ENCODE measurements at regions not wholly inside any gene's neighbourhood (a gene's known extent, or its start where the extent isn't known, plus 50 kb on each side); places are given as distances from the start of the nearest gene placed in this dataset.
A peak's percentile ranks its signal among the peaks of the same experiment; 100 is the strongest.

DNA sequence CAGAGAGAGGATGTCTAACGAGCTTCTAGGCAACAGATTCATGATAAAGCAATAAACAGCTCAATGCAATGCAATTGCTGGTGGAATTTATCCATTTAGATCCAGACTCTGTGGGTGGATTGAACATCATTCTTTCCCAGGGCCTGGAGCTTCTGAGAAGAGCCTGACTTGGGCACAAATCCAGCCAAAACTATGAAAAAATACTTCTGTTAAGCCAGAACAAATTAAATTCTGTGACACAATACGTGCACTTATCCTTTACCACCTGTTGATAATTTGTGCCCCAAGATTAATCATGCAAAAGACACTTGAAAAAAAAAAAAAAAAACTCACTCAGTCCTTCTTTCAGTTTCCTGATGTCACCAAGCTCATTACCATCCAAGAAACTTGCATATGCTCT, 446.0 kb upstream of the DCN start:
- TF ChIP-seq, protein P1, sequence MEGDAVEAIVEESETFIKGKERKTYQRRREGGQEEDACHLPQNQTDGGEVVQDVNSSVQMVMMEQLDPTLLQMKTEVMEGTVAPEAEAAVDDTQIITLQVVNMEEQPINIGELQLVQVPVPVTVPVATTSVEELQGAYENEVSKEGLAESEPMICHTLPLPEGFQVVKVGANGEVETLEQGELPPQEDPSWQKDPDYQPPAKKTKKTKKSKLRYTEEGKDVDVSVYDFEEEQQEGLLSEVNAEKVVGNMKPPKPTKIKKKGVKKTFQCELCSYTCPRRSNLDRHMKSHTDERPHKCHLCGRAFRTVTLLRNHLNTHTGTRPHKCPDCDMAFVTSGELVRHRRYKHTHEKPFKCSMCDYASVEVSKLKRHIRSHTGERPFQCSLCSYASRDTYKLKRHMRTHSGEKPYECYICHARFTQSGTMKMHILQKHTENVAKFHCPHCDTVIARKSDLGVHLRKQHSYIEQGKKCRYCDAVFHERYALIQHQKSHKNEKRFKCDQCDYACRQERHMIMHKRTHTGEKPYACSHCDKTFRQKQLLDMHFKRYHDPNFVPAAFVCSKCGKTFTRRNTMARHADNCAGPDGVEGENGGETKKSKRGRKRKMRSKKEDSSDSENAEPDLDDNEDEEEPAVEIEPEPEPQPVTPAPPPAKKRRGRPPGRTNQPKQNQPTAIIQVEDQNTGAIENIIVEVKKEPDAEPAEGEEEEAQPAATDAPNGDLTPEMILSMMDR (IDR thresholded peaks at IDR 0.05; ENCODE audit: insufficient read depth, low read depth, low read length, missing control alignments): no peak

DNA sequence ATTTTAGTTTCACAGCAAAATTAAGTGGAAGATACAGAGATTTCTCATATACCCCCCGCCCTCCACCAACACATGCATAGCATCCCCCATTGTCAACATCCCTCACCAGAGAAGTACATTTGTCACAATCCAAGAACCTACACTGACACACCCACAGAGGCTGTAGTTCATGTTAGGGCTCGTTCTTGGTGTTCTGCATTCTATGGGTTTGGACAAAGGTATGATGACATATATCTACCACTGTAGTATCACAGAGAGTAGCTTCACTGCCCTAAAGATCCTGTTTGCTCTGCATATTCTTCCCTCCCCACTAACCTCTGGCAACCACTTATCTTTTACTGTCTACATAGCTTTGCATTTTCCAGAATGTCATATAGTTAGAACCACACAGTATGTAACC, 444.6 kb upstream of the DCN start:
- H3K4me3 ChIP-seq (ENCODE audit: low read depth, low read length): no peak overlapping the region
- no peak for DNase-seq (ENCODE audit: low read depth)
- TF ChIP-seq, protein P1 (IDR thresholded peaks at IDR 0.05; ENCODE audit: insufficient read depth, low read depth, low read length, missing control alignments): no peak

More for the DNA sequence above, 446.0 kb upstream of the DCN start:
- DNase-seq (ENCODE audit: low read depth): no peak
- no peak overlapping the region for H3K4me3 ChIP-seq (ENCODE audit: low read depth, low read length)

DNA sequence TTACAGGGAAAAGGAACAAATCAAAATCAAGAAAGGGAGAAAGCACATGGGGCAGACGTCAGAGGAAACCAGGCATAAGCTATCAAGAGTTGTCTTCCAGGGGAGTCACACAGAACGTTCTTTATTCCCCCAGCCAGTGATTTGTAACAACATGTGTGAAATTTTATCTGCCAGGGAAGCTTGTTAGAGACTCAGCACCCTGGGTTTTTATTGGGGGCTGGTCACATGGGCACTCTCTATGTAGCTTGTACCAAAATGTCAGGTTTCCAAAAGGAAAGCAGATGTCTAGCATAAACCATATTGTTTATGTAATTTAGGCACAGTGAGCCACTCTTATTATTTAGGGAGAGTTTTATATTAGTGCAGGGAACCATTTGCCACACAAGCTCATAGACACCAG, 440.4 kb upstream of the DCN start:
- no peak for DNase-seq (ENCODE audit: low read depth)
- H3K4me3 ChIP-seq (ENCODE audit: low read depth, low read length): no peak overlapping the region
- TF ChIP-seq, protein P1 (IDR thresholded peaks at IDR 0.05; ENCODE audit: insufficient read depth, low read depth, low read length, missing control alignments): no peak

DNA sequence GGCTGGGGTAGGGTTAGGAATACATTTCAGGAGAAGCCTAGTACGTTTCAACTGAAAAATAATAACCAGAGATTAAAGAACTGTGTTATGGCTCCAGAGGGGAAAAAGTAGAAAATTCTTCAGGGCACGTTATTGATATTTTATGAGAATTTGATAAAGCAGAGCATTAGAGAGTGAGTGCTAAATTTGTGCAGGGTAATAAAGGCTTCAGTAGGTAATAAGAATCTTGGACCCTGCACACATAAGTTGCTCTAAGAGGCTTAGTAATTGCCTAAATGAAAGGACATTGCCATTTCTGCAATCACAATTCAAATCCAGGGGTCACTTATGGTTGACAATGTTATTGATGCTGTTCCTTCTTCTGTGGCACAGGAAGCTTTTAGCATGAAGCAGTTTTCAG, 439.4 kb upstream of the DCN start:
- no peak overlapping the region for H3K4me3 ChIP-seq (ENCODE audit: low read depth, low read length)
- no peak for DNase-seq (ENCODE audit: low read depth)
- TF ChIP-seq, protein P1 (IDR thresholded peaks at IDR 0.05; ENCODE audit: insufficient read depth, low read depth, low read length, missing control alignments): no peak

DNA sequence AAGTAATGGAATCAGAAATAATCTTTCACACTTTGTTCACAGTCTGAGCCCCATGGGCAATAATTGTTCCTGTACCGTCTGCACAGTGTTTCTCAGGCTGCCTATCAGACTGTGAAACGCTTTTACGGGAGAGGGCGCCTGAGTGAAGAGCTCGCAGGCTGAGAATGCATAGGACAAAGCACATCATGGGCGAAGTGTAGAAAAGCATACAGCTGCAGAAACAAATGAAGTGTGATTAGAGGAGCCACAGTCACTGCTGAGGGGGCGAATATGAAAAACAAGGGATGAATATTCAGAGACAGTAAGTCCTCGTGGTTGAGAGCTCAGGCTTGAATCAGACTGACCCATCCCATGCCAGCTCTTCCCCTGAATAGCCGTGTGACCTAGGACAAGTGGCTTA, 438.4 kb upstream of the DCN start:
- DNase-seq (ENCODE audit: low read depth): no peak
- H3K4me3 ChIP-seq (ENCODE audit: low read depth, low read length): no peak overlapping the region
- TF ChIP-seq, protein P1 (IDR thresholded peaks at IDR 0.05; ENCODE audit: insufficient read depth, low read depth, low read length, missing control alignments): no peak

DNA sequence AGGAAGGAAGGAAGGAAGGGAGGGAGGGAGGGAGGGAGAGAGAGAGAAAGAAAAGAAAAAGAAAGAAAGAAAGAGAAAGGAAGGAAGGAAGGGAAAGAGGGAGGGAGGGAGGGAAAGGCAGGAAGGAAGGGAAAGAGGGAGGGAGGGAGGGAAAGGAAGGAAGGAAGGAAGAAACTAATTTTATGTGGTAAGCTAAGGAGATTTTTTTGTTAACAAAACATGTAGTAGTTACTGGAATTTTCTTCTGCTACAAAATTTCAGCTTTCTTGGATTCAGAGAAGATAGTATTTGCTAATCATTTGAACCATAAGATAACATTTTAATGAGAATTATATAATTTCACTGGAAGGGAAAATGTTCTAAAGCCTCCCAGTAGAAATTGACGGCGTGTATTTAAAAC, 437.8 kb upstream of the DCN start:
- TF ChIP-seq, protein P1 (IDR thresholded peaks at IDR 0.05; ENCODE audit: insufficient read depth, low read depth, low read length, missing control alignments): no peak
- no peak overlapping the region for H3K4me3 ChIP-seq (ENCODE audit: low read depth, low read length)
- no peak for DNase-seq (ENCODE audit: low read depth)

DNA sequence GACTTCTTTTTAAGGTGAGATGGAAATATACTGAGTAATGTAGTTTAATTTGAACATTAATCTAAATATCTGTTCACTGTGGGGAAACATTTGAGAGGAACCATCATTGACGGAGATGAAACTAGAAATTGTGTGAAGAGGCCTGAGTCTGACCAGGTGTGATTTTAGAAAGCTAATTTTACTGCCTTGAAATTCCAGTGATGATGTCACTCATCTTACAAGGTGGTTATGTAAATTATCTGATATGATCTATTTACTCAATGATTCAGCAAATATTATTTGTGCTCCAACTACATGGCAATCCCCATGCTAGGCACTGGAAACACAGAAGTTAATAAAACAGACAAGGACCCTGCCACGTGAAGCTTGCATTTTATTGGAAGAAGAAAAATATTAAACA, 435.7 kb upstream of the DCN start:
- no peak overlapping the region for H3K4me3 ChIP-seq (ENCODE audit: low read depth, low read length)
- TF ChIP-seq, protein P1 (IDR thresholded peaks at IDR 0.05; ENCODE audit: insufficient read depth, low read depth, low read length, missing control alignments): no peak
- peak; percentile 42 for DNase-seq (ENCODE audit: low read depth)
